GM12878 (cell line): ENCODE measurements at regions not wholly inside any gene's neighbourhood (a gene's known extent, or its start where the extent isn't known, plus 50 kb on each side); places are given as distances from the start of the nearest gene placed in this dataset.

Experiments used
- ATF3 ChIP-seq: IDR thresholded peaks from 2 replicates; pipeline ENCODE4 v1.6.1; 2011; ENCODE audit warnings: low read depth, mild to moderate bottlenecking, low read length, moderate library complexity, borderline replicate concordance; ENCODE audit errors: extremely low read depth
- E2F4 ChIP-seq: IDR thresholded peaks from 2 replicates; pipeline ENCODE4 v1.6.1; 2012; ENCODE audit warnings: low read depth, low read length, improper control_type of control experiment
- E2F8 ChIP-seq: fragments of 450-650 bp; IDR thresholded peaks from 2 replicates; pipeline ENCODE4 v1.6.1; 2018; ENCODE audit warnings: mild to moderate bottlenecking, low read depth, moderate library complexity; ENCODE audit not compliant: partially characterized antibody
- HSF1 ChIP-seq: fragments of 150-350 bp; IDR thresholded peaks from 2 replicates; pipeline ENCODE4 v1.6.1; 2014; ENCODE audit warnings: mild to moderate bottlenecking, low read depth, low read length
- MAX ChIP-seq: IDR thresholded peaks from 2 replicates; pipeline ENCODE4 v1.6.1; 2012; ENCODE audit warnings: low read depth, low read length, improper control_type of control experiment
- POLR2AphosphoS5 ChIP-seq: IDR thresholded peaks from 2 replicates; pipeline ENCODE4 v1.6.1; 2011; ENCODE audit warnings: mild to moderate bottlenecking, low read length, inconsistent platforms
- RFX5 ChIP-seq: IDR thresholded peaks from 2 replicates; pipeline ENCODE4 v1.6.1; 2011; ENCODE audit warnings: low read depth, low read length, improper control_type of control experiment
- SMAD5 ChIP-seq: IDR thresholded peaks from 2 replicates; pipeline ENCODE4 v1.6.1; 2016; ENCODE audit warnings: antibody characterized with exemption, low read depth
- ZNF207 ChIP-seq: fragments of 450-650 bp; IDR thresholded peaks from 2 replicates; pipeline ENCODE4 v1.6.1; 2014; ENCODE audit warnings: antibody characterized with exemption, mild to moderate bottlenecking, borderline replicate concordance
- TF ChIP-seq, protein P1 (sequence below): fragments of 450-650 bp; IDR thresholded peaks from 2 replicates; pipeline ENCODE4 v1.6.1; 2016; ENCODE audit warnings: mild to moderate bottlenecking

DNA sequence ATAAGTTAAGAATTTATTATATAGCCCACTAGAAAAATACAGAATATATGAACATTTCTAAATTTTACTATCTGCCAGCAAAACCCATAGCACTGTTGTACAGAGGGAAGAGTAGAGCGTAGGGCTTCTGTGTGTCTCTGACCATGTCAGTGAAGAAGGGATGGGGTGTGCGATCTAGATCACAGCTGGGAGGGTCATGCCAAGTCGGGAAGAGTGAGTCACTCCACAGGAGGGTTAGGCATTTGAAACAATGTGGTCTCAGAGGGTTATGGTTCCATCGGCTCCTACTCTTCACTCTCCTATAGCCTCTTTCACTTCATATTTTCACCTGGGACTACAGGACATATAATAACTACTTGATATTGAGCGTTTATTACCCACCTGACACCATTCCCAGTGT lies 185.1 kb upstream of the DDHD1 start (continued):
- TF ChIP-seq E2F8 (no peak), HSF1 (no peak), RFX5 (no peak), E2F4 (no peak), ATF3 (no peak), MAX (no peak), ZNF207 (no peak), POLR2AphosphoS5 (no peak), SMAD5 (no peak)
- TF ChIP-seq, protein P1, sequence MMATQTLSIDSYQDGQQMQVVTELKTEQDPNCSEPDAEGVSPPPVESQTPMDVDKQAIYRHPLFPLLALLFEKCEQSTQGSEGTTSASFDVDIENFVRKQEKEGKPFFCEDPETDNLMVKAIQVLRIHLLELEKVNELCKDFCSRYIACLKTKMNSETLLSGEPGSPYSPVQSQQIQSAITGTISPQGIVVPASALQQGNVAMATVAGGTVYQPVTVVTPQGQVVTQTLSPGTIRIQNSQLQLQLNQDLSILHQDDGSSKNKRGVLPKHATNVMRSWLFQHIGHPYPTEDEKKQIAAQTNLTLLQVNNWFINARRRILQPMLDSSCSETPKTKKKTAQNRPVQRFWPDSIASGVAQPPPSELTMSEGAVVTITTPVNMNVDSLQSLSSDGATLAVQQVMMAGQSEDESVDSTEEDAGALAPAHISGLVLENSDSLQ = no peak
